Coronary artery (tissue), 2 donors: ENCODE measurements at regions not wholly inside any gene's neighbourhood (a gene's known extent, or its start where the extent isn't known, plus 50 kb on each side); places are given as distances from the start of the nearest gene placed in this dataset.

ENCODE experiments used
- DNase-seq: peaks from one replicate; pipeline ENCODE4 v3.0.0-alpha.2; 2017; ENCODE audit warnings: low spot score
- H3K27ac ChIP-seq, 2 donors: fragments of 200-600 bp; sonication (generic); one replicate each; pipeline ENCODE4 v1.5.1; 2016 to 2019
- H3K4me3 ChIP-seq: fragments of 200-600 bp; sonication (generic); 2 replicates; pipeline ENCODE4 v1.5.1; 2016; ENCODE audit warnings: mild to moderate bottlenecking, moderate library complexity
- TF ChIP-seq, protein P1 (sequence below): fragments of 200-600 bp; sonication (generic); IDR thresholded peaks from one replicate; pipeline ENCODE4 v1.5.1; 2019; ENCODE audit warnings: antibody characterized with exemption

DNA sequence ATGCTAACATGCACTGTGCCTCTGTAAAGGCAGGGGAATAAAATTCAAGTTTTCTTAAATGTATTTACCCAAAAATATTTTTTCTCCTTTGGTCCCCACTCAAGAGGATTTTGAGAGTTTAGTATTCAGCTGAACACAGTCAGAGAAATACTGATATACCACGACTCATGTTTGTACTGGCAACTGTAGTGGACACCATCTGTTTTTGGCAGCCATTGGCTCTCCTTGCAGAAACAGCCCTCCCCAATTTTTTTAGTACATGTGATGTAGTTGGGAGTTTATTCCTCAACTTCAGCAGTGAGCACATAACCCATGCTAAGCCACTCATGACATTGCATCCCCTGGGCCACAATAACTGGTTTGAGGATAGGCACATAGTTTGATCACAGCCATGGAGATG is 154.8 kb upstream of the POU3F1 start:
- no peak for DNase-seq

DNA sequence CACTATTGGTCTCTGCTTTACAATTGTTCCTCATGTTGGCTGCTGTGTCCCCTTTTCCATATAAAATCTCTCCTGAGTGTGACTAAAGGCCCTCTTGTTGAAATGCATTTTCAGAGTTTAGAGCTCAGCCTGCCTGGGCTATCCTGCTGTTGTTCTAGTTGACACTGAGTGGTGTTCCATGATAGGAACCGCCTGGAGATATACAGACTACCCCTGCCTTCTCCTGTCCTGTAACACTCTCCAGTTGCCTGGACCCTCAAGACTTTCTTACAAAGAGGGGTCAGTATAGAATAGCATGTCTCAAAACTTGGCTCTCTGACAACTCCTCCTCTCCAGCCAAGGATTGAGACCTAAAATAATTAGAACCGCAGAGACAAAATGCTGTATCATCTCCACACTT is 152.0 kb upstream of the POU3F1 start:
- no peak for DNase-seq
- no peak overlapping the region for H3K4me3 ChIP-seq
- TF ChIP-seq, protein P1, sequence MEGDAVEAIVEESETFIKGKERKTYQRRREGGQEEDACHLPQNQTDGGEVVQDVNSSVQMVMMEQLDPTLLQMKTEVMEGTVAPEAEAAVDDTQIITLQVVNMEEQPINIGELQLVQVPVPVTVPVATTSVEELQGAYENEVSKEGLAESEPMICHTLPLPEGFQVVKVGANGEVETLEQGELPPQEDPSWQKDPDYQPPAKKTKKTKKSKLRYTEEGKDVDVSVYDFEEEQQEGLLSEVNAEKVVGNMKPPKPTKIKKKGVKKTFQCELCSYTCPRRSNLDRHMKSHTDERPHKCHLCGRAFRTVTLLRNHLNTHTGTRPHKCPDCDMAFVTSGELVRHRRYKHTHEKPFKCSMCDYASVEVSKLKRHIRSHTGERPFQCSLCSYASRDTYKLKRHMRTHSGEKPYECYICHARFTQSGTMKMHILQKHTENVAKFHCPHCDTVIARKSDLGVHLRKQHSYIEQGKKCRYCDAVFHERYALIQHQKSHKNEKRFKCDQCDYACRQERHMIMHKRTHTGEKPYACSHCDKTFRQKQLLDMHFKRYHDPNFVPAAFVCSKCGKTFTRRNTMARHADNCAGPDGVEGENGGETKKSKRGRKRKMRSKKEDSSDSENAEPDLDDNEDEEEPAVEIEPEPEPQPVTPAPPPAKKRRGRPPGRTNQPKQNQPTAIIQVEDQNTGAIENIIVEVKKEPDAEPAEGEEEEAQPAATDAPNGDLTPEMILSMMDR = no peak
- H3K27ac ChIP-seq = no peak overlapping the region

More for the DNA sequence above, 154.8 kb upstream of the POU3F1 start:
- no peak overlapping the region for H3K4me3 ChIP-seq
- H3K27ac ChIP-seq = no peak overlapping the region
- TF ChIP-seq, protein P1 = no peak

DNA sequence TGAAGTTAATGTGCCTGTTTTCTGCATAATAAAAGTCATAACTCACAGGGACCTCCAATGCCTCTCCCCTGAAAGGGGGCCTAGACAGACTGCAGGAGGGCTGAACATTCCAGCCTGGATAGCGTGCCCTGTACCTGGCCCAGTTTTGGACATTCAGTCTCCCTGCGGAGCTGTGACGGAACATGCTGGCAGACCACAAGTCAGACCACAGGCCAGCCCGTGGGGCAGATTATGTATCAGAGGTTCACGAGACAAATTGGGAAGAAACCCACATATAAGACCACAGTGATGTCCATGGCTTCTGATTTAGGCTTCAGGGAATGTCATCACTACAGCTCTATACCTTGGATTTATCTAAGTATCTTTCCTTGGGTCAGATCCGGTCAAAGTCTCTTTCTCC is 151.5 kb upstream of the POU3F1 start:
- Histone ChIP-seq H3K27ac (no peak overlapping the region), H3K4me3 (no peak overlapping the region)
- DNase-seq = no peak
- TF ChIP-seq, protein P1 = no peak

DNA sequence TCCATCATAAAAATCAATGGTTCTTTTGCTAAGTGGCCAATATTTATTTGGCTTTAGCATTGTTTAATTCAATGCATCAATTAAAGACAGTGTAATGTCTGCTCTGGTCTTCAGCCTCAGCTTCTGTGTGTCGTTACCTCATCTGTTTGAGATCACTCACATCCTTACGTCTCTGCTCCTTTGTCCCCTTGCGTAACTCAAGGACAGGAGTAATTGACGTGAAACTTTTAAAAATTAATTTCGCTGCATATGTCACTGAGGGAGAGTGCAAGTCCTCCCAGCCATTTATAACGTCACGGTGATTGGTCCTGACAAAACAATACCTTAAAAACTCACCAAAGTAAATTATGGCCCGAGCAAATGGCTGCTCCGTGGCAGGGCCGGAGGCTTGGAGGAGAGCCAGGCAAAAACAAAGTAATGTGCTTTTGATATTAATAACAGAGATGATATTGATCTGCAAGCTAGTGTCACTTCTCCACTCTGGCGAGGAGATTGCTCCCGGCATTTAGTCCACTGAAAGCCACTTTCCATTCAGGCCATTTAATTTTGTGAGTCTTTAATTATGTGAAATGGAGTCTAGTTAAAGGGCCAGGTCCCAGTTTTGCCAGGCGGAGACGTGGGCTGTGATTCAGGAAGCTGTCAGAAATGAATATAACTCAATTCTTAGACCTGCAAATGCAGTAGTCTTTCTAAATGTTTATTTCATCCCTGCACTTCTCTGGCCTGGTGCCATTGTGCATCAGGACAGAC is 150.9 kb upstream of the POU3F1 start:
- TF ChIP-seq, protein P1 = no peak
- Histone ChIP-seq H3K4me3 (no peak overlapping the region), H3K27ac (no peak overlapping the region)
- no peak for DNase-seq

DNA sequence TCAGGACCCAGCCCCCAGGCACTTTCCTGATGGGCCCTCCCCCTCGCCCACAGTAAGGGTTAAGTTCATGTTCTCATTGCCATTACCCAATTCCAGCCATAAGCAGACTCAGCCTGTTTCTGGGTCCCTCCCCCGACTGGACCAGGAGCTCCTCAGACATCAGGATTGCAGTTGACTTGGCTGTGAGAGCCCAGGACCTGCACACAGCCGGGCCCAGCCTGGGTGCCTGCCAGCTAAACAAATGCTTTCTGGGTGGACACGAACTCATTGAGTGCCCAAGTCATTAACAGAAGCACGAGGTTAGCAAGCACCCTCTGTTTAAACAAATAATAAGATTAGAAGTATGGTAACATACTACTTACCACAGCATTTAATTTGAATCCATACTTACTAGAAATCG is 147.9 kb upstream of the POU3F1 start:
- DNase-seq = no peak

DNA sequence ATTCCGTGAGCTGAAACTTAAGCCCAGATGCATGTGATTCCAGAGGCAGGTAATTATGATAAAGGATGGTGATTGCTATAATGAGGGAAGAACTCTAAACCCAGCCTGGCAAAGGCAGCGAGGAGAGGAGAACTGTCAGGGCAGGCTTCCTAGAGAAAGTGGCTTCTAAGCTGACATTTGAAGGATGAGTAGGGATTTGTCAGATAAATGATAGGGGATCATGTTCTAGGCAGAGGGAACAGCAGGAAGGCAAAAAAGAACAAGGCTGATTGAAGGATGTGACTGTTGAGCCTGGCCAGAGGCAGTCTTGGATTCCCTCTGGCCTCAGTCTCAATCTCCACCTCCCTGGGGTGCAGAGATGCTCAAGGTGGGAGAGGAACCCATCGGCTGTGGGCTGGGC is 146.4 kb upstream of the POU3F1 start:
- DNase-seq = no peak
- TF ChIP-seq, protein P1 = no peak

More for the DNA sequence above, 147.9 kb upstream of the POU3F1 start:
- no peak overlapping the region for H3K27ac ChIP-seq
- TF ChIP-seq, protein P1 = no peak
- H3K4me3 ChIP-seq = no peak overlapping the region

DNA sequence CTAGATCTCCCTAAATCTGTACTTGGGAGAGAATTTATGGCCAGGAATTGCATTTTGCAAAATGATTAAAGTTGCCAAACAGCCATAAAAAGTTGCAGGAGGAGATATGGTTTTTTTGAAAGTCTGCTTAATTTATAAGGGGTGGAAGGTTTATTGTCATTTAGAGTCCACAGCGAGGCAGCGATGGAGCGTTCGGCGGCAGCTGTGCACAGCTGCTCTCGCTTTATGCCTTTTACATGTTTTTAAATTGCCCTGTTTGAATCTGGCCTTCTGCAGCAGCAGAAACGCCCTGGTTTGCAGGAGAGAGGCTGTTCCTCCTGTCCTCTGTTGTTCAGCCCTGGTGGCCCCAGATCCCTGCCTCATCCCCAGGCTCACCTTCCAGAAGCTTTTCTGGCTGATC is 144.9 kb upstream of the POU3F1 start:
- Histone ChIP-seq H3K4me3 (no peak overlapping the region), H3K27ac (no peak overlapping the region)
- no peak for DNase-seq
- TF ChIP-seq, protein P1 = no peak

More for the DNA sequence above, 146.4 kb upstream of the POU3F1 start:
- H3K27ac ChIP-seq = no peak overlapping the region
- H3K4me3 ChIP-seq = no peak overlapping the region
